Osteoblast (primary cell): ENCODE measurements at regions not wholly inside any gene's neighbourhood (a gene's known extent, or its start where the extent isn't known, plus 50 kb on each side); places are given as distances from the start of the nearest gene placed in this dataset.

Experiments used
- DNase-seq: peaks from one replicate; pipeline ENCODE4 v3.0.0; 2011; ENCODE audit warnings: low spot score, mixed read lengths; ENCODE audit not compliant: insufficient read length; ENCODE audit errors: missing footprints
- H2AFZ ChIP-seq: 2 replicates; pipeline ENCODE4 v1.6.0; 2011; ENCODE audit warnings: mild to moderate bottlenecking, low read length
- H3K27ac ChIP-seq: 2 replicates; pipeline ENCODE4 v1.5.1; 2011; ENCODE audit warnings: mild to moderate bottlenecking, low read depth, low read length, moderate library complexity
- H3K27me3 ChIP-seq: 2 replicates; pipeline ENCODE4 v1.6.0; 2012; ENCODE audit warnings: mild to moderate bottlenecking, control low read depth, inconsistent platforms, low read length, moderate library complexity; ENCODE audit not compliant: insufficient read depth
- H3K36me3 ChIP-seq: 2 replicates; pipeline ENCODE4 v1.5.1; 2011; ENCODE audit warnings: mild to moderate bottlenecking, low read length, control low read depth, moderate library complexity; ENCODE audit not compliant: insufficient read depth
- H3K4me1 ChIP-seq: 2 replicates; pipeline ENCODE4 v1.5.1; 2011; ENCODE audit warnings: mild to moderate bottlenecking, low read length, control low read depth, moderate library complexity; ENCODE audit not compliant: insufficient read depth
- H3K4me2 ChIP-seq: 2 replicates; pipeline ENCODE4 v1.6.0; 2011; ENCODE audit warnings: mild to moderate bottlenecking, low read length; ENCODE audit not compliant: insufficient read depth
- H3K4me3 ChIP-seq: fragments of 200-600 bp; sonication (generic); 3 replicates; pipeline ENCODE4 v1.5.1; 2012; ENCODE audit warnings: mild to moderate bottlenecking, low read length, inconsistent platforms; ENCODE audit not compliant: insufficient read depth
- H3K79me2 ChIP-seq: 2 replicates; pipeline ENCODE4 v1.6.0; 2012; ENCODE audit warnings: mild to moderate bottlenecking, low read length, control low read depth, inconsistent platforms; ENCODE audit not compliant: insufficient read depth
- H3K9me3 ChIP-seq: 2 replicates; pipeline ENCODE4 v1.5.1; 2011; ENCODE audit warnings: low read depth, low read length, control low read depth
- H4K20me1 ChIP-seq: 2 replicates; pipeline ENCODE4 v1.6.0; 2012; ENCODE audit warnings: mild to moderate bottlenecking, low read length, control low read depth; ENCODE audit not compliant: insufficient read depth
- TF ChIP-seq, protein P1 (sequence below): IDR thresholded peaks from 2 replicates; pipeline ENCODE4 v1.5.1; 2011; ENCODE audit warnings: mild to moderate bottlenecking, low read depth, low read length, moderate library complexity; ENCODE audit errors: extremely low read depth

DNA sequence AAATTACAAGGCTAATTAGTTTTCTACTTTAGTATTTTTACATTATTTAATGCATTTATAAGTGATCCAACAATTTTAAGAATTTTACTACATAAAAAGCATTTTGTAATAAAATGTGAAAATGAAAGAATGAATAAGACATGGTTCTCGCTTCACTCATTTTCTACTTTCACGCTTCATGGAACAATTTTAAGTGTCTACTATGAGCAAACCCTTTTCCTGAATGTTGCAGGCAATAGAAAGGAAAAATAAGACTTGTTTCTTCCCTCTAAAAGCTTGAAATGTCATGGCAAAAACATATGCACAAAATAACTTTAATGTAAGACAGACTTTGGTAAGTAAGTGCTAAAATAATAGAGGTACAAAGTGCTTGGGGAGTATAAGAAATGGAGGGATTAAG is 205.7 kb upstream of the HMGA2 start:
- Histone ChIP-seq H3K9me3 (no peaks in the 10 kb centered on the region), H3K27me3 (no peaks in the 10 kb centered on the region), H3K4me2 (no peak overlapping the region), H3K4me3 (no peak overlapping the region), H3K27ac (no peak overlapping the region), H2AFZ (peak overlapping the region; percentile 5), H3K36me3 (no peaks in the 10 kb centered on the region), H3K4me1 (peaks cover 22% of the 10 kb centered on the region), H3K79me2 (no peaks in the 10 kb centered on the region), H4K20me1 (no peaks in the 10 kb centered on the region)
- TF ChIP-seq, protein P1, sequence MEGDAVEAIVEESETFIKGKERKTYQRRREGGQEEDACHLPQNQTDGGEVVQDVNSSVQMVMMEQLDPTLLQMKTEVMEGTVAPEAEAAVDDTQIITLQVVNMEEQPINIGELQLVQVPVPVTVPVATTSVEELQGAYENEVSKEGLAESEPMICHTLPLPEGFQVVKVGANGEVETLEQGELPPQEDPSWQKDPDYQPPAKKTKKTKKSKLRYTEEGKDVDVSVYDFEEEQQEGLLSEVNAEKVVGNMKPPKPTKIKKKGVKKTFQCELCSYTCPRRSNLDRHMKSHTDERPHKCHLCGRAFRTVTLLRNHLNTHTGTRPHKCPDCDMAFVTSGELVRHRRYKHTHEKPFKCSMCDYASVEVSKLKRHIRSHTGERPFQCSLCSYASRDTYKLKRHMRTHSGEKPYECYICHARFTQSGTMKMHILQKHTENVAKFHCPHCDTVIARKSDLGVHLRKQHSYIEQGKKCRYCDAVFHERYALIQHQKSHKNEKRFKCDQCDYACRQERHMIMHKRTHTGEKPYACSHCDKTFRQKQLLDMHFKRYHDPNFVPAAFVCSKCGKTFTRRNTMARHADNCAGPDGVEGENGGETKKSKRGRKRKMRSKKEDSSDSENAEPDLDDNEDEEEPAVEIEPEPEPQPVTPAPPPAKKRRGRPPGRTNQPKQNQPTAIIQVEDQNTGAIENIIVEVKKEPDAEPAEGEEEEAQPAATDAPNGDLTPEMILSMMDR = no peak
- DNase-seq = no peak

DNA sequence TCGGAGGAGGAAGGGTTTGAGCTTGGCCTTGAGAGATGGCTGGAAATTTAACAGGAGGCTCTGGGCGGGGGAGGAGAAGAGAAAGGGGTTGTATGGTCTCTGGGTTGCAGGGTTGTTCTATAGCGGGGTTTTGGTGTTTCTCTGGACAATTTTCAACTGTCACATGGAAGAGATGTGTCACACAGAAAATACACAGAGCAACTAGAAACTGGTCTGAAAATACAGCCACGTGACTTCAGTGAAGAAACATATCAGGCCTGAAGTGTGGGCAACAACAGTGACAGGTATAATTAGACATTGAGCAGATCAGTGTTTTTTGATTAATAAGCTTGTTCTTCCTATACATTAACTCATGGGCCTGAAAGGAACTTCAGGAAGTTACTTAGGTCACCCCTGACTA is 205.3 kb upstream of the HMGA2 start:
- TF ChIP-seq, protein P1 = no peak
- Histone ChIP-seq H3K79me2 (no peaks in the 10 kb centered on the region), H4K20me1 (no peaks in the 10 kb centered on the region), H2AFZ (peak overlapping the region; percentile 5), H3K36me3 (no peaks in the 10 kb centered on the region), H3K4me1 (peaks cover 18% of the 10 kb centered on the region), H3K4me2 (no peak overlapping the region), H3K27ac (no peak overlapping the region), H3K9me3 (no peaks in the 10 kb centered on the region), H3K27me3 (no peaks in the 10 kb centered on the region), H3K4me3 (no peak overlapping the region)
- no peak for DNase-seq

DNA sequence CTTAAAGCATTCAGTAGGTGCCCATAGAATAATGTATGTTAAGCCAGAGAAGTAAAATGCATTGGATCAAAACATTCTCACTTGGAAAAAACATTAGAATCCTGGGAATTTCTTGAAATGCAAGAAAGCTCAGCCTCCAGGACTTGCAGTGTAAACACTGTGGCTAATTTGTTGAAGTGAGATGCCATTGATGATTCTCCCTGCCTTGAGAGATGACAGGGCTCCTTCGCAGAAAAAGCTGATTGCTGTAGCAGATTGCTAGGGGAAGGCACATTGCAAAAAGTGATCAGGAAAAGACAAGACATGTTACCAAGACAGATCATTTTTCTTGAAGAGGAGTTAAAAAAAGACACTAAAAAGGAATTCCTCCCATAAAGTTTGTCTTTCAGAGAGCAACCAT is 204.2 kb upstream of the HMGA2 start:
- Histone ChIP-seq H3K4me1 (peaks cover 9% of the 10 kb centered on the region), H3K27ac (no peak overlapping the region), H3K4me3 (no peak overlapping the region), H3K79me2 (no peaks in the 10 kb centered on the region), H3K9me3 (no peaks in the 10 kb centered on the region), H3K36me3 (no peaks in the 10 kb centered on the region), H4K20me1 (no peaks in the 10 kb centered on the region), H3K27me3 (no peaks in the 10 kb centered on the region), H3K4me2 (no peak overlapping the region), H2AFZ (peak overlapping the region; percentile 11)
- DNase-seq = no peak
- TF ChIP-seq, protein P1 = no peak

DNA sequence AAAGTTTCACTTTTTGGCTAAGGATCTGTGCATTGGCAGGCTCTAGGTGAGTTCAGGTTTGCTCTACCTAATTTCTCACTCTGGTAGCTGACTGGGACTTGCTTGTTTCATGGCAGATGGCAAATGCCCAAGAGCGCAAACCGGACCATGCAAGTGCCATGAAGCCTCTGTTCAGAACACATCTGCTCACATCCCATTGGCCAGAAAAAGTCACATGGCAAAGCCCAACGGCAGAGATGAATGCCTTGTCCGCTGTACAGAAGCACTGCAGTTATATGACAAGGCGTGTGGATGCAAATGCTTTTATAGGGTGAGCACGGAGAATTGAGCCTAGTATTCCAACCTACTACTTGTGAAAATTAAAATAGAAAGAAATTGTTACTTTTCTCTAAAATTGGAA is 202.2 kb upstream of the HMGA2 start:
- Histone ChIP-seq H4K20me1 (no peaks in the 10 kb centered on the region), H3K4me2 (no peak overlapping the region), H3K36me3 (no peaks in the 10 kb centered on the region), H3K4me3 (no peak overlapping the region), H3K79me2 (no peaks in the 10 kb centered on the region), H3K9me3 (no peaks in the 10 kb centered on the region), H2AFZ (peak overlapping the region; percentile 33), H3K27me3 (no peaks in the 10 kb centered on the region), H3K4me1 (no peaks in the 10 kb centered on the region), H3K27ac (no peak overlapping the region)
- DNase-seq = no peak
- TF ChIP-seq, protein P1 = no peak
